Endothelial cell of umbilical vein (primary cell): ENCODE measurements at regions not wholly inside any gene's neighbourhood (a gene's known extent, or its start where the extent isn't known, plus 50 kb on each side); places are given as distances from the start of the nearest gene placed in this dataset.

Experiments
- BruUV-seq: library from RNA; stranded (reverse); fragments of 400-500 nt; replicated peaks from 2 replicates; lab custom pipeline; 2021; lab: Mats Ljungman, UMichigan
- CTCF ChIA-PET: fragments of 300-600, 350-600 bp; sonication (Branson Sonifier 250); formaldehyde crosslinking; loops from one replicate; lab custom pipeline; 2021; ENCODE audit warnings: antibody characterized with exemption, inconsistent platforms; lab: Charles Lee
- POLR2A ChIA-PET: fragments of 300-600, 350-600 bp; sonication (Branson Sonifier 250); formaldehyde crosslinking; loops from one replicate; lab custom pipeline; 2021; ENCODE audit warnings: antibody characterized with exemption, inconsistent platforms; lab: Charles Lee
- DNase-seq: peaks from one replicate; pipeline ENCODE4 v3.0.0-alpha.2; 2011; ENCODE audit warnings: low read depth, low spot score
- FAIRE-seq: peaks from 2 replicates; lab custom pipeline; 2011; peaks lifted over from hg19 to GRCh38; lab: Jason Lieb, UNC
- H2AFZ ChIP-seq: 2 replicates; pipeline ENCODE4 v1.6.0; 2012; ENCODE audit warnings: low read depth, low read length, control low read depth, inconsistent platforms
- H3K27ac ChIP-seq: 2 replicates; pipeline ENCODE4 v1.5.1; 2011; ENCODE audit warnings: low read depth, mild to moderate bottlenecking, control low read depth, low read length, moderate library complexity; ENCODE audit not compliant: insufficient read depth
- H3K27me3 ChIP-seq, 2 experiments: 2 replicates each; pipeline versions ENCODE4 v1.6.0 to v1.6.1; 2011; ENCODE audit warnings: low read length in 2 of 2, mixed read lengths in 1 of 2; ENCODE audit not compliant: control insufficient read depth in 2 of 2, insufficient read depth in 2 of 2
- H3K36me3 ChIP-seq, 2 experiments: 2 replicates in 1 of 2; 3 replicates in 1 of 2; pipeline ENCODE4 v1.5.1; 2011; ENCODE audit warnings: low read length in 2 of 2, mild to moderate bottlenecking in 1 of 2, moderate library complexity in 1 of 2; ENCODE audit not compliant: control insufficient read depth in 2 of 2, insufficient read depth in 2 of 2; ENCODE audit errors: extremely low read depth in 1 of 2
- H3K4me1 ChIP-seq: 3 replicates; pipeline ENCODE4 v1.5.1; 2011; ENCODE audit warnings: mild to moderate bottlenecking, low read length; ENCODE audit not compliant: control insufficient read depth, insufficient read depth; ENCODE audit errors: extremely low read depth
- H3K4me2 ChIP-seq: 2 replicates; pipeline ENCODE4 v1.6.1; 2011; ENCODE audit warnings: low read length, control low read depth, mixed read lengths; ENCODE audit not compliant: insufficient read depth
- H3K4me3 ChIP-seq, 3 experiments: fragments of 200-600 bp in 1 of 3; sonication (generic), shearing (Covaris generic) in 1 of 3; replicated peaks in 1 of 3; 2 replicates each; pipeline ENCODE4 v1.5.1; 2011 to 2016; ENCODE audit warnings: control low read depth in 3 of 3, low read length in 3 of 3, mild to moderate bottlenecking in 2 of 3, inconsistent platforms in 1 of 3, low read depth in 1 of 3, moderate library complexity in 1 of 3; ENCODE audit not compliant: insufficient read depth in 1 of 3
- H3K79me2 ChIP-seq: 2 replicates; pipeline ENCODE4 v1.6.0; 2012; ENCODE audit warnings: low read length, inconsistent platforms; ENCODE audit not compliant: control insufficient read depth, insufficient read depth
- H3K9ac ChIP-seq: replicated peaks from 2 replicates; pipeline ENCODE3; 2011; ENCODE audit warnings: low read length, control low read depth; ENCODE audit not compliant: insufficient read depth; ENCODE audit errors: extremely low read depth
- H3K9me1 ChIP-seq: replicated peaks from 3 replicates; pipeline ENCODE4 v1.6.0; 2011; ENCODE audit warnings: mild to moderate bottlenecking, low read length; ENCODE audit not compliant: control insufficient read depth, insufficient read depth; ENCODE audit errors: extremely low read depth
- H3K9me3 ChIP-seq: replicated peaks from 2 replicates; pipeline ENCODE4 v1.5.1; 2012; ENCODE audit warnings: low read length, inconsistent platforms; ENCODE audit not compliant: control insufficient read depth, insufficient read depth
- H4K20me1 ChIP-seq: replicated peaks from 2 replicates; pipeline ENCODE3; 2011; ENCODE audit warnings: mild to moderate bottlenecking, low read length; ENCODE audit not compliant: control insufficient read depth, insufficient read depth; ENCODE audit errors: extremely low read depth
- CTCF ChIP-seq, 2 donors: IDR thresholded peaks; 1 replicate in 1 of 2; 2 replicates in 1 of 2; pipeline ENCODE4 v1.5.1; 2011; ENCODE audit warnings: low read length in 2 of 2, mild to moderate bottlenecking in 2 of 2, moderate library complexity in 2 of 2, control low read depth in 1 of 2, inconsistent platforms in 1 of 2, low read depth in 1 of 2; ENCODE audit not compliant: insufficient read depth in 1 of 2; ENCODE audit errors: extremely low read depth in 1 of 2
- EZH2 ChIP-seq: IDR thresholded peaks from 2 replicates; pipeline ENCODE4 v1.6.1; 2012; ENCODE audit warnings: borderline replicate concordance, low read depth, mild to moderate bottlenecking, moderate library complexity, low read length, inconsistent platforms; ENCODE audit not compliant: severe bottlenecking
- FOS ChIP-seq: IDR thresholded peaks from 2 replicates; pipeline ENCODE4 v1.6.1; 2011; ENCODE audit warnings: mild to moderate bottlenecking, low read length, moderate library complexity, borderline replicate concordance; ENCODE audit not compliant: insufficient read depth
- GATA2 ChIP-seq: IDR thresholded peaks from 2 replicates; pipeline ENCODE4 v1.7.0; 2011; ENCODE audit warnings: low read depth, mild to moderate bottlenecking, moderate library complexity, mixed read lengths, low read length; ENCODE audit not compliant: insufficient read length, insufficient read depth
- JUN ChIP-seq: IDR thresholded peaks from 2 replicates; pipeline ENCODE4 v1.6.1; 2011; ENCODE audit warnings: borderline replicate concordance, low read depth; ENCODE audit not compliant: insufficient read length, insufficient read depth
- MAX ChIP-seq: IDR thresholded peaks from 2 replicates; pipeline ENCODE4 v1.6.1; 2011; ENCODE audit not compliant: insufficient read depth, insufficient read length
- MYC ChIP-seq: IDR thresholded peaks from one replicate; pipeline ENCODE4 v1.6.1; 2011; ENCODE audit warnings: mild to moderate bottlenecking, low read depth, low read length
- POLR2A ChIP-seq: IDR thresholded peaks from 2 replicates; pipeline ENCODE4 v1.6.1; 2012; ENCODE audit warnings: low read depth, mild to moderate bottlenecking, control low read depth, low read length
- POLR2AphosphoS5 ChIP-seq: IDR thresholded peaks from 2 replicates; pipeline ENCODE4 v1.6.1; 2012; ENCODE audit warnings: low read depth, mild to moderate bottlenecking, control low read depth, low read length, moderate library complexity; ENCODE audit not compliant: insufficient read depth
- dilution Hi-C: fragments of 300-500 bp; cut with MboI; formaldehyde crosslinking; loops from one replicate; pipeline ENCODE4 v1.15.0; 2019; ENCODE audit warnings: low sequenced_read_pairs; ENCODE audit not compliant: extremely low pct_ligation_motif_present
- intact Hi-C: fragments of 100-400 bp; cut with micrococcal nuclease; formaldehyde crosslinking; loops from one replicate; pipeline ENCODE4 v1.10.0; 2022

GRCh38 chr2:204089105-204089504 is 152.5 kb downstream of the ICOS start:
- H3K9ac ChIP-seq: no peak overlapping the region
- no peak overlapping the region for H2AFZ ChIP-seq
- FAIRE-seq: no peak
- CTCF ChIA-PET: no interaction called here
- no peak overlapping the region for H3K4me3 ChIP-seq
- no peaks in the 10 kb centered on the region for H3K9me1 ChIP-seq
- dilution Hi-C loops (no loop called here), intact Hi-C loops (no loop called here)
- H3K36me3 ChIP-seq: no peaks in the 10 kb centered on the region
- DNase-seq: no peak
- no peak overlapping the region for H3K4me2 ChIP-seq
- POLR2A ChIA-PET: no interaction called here
- TF ChIP-seq JUN: no peak
- no peak for TF ChIP-seq MYC
- TF ChIP-seq CTCF (IDR thresholded peaks at IDR 0.05; ENCODE audit: extremely low read depth in 1 of 2, insufficient read depth in 1 of 2, low read depth in 1 of 2, low read length in 2 of 2): no peak
- no peak for TF ChIP-seq GATA2
- TF ChIP-seq EZH2: no peak
- TF ChIP-seq POLR2AphosphoS5: no peak
- no peak for TF ChIP-seq MAX
- TF ChIP-seq FOS: no peak
- no peak for TF ChIP-seq POLR2A
- no TSS peak for BruUV-seq
- no peak overlapping the region for H3K27ac ChIP-seq
- no peaks in the 10 kb centered on the region for H4K20me1 ChIP-seq
- peaks cover under 1 to 2% of the 10 kb centered on the region in 2 experiments for H3K27me3 ChIP-seq
- no peaks in the 10 kb centered on the region for H3K79me2 ChIP-seq
- no peaks in the 10 kb centered on the region for H3K9me3 ChIP-seq
- no peaks in the 10 kb centered on the region for H3K4me1 ChIP-seq
